Astrocyte of the spinal cord (primary cell): ENCODE measurements at regions not wholly inside any gene's neighbourhood (a gene's known extent, or its start where the extent isn't known, plus 50 kb on each side); places are given as distances from the start of the nearest gene placed in this dataset.
"Not testable (repeated sequence)": the region's sequence is repeated elsewhere in the genome, so short reads cannot be mapped to it uniquely, and the experiment has no call there.

Experiments used
- DNase-seq: peaks from one replicate; pipeline ENCODE4 v3.0.0; 2011; ENCODE audit warnings: low read depth, low spot score
- H3K4me3 ChIP-seq: 2 replicates; pipeline ENCODE4 v1.5.1; 2011; ENCODE audit warnings: low read depth, mild to moderate bottlenecking, low read length, moderate library complexity
- CTCF ChIP-seq: IDR thresholded peaks from 2 replicates; pipeline ENCODE4 v1.5.1; 2012; ENCODE audit warnings: low read depth, mild to moderate bottlenecking, low read length, inconsistent platforms
- in situ Hi-C: cut with HindIII; loops from 2 replicates; pipeline ENCODE4 v1.10.0; 2017; ENCODE audit warnings: low sequenced_read_pairs

- DNase-seq = peak; percentile 31
- no peak overlapping the region for H3K4me3 ChIP-seq
- in situ Hi-C loops = no loop called here
- no peak for TF ChIP-seq CTCF
Measured at GRCh38 chr4:66465111-66465510, 794.8 kb upstream of the EPHA5 start.

- DNase-seq, H3K4me3 ChIP-seq, in situ Hi-C loops: not testable (repeated sequence)
Measured at GRCh38 chr4:66462890-66463289, 792.6 kb upstream of the EPHA5 start.

- no peak for TF ChIP-seq CTCF
Measured at GRCh38 chr4:66451741-66452140, 781.5 kb upstream of the EPHA5 start.

GRCh38 chr4:66443008-66443407 is 772.7 kb upstream of the EPHA5 start:
- no peak for DNase-seq
- TF ChIP-seq CTCF = no peak
- in situ Hi-C loops = no loop called here
- H3K4me3 ChIP-seq = no peak overlapping the region

More at GRCh38 chr4:66451741-66452140, 781.5 kb upstream of the EPHA5 start:
- in situ Hi-C loops = no loop called here
- no peak overlapping the region for H3K4me3 ChIP-seq
- DNase-seq = no peak

GRCh38 chr4:66439508-66439907 is 769.2 kb upstream of the EPHA5 start:
- no peak for TF ChIP-seq CTCF
- no peak for DNase-seq
- H3K4me3 ChIP-seq = no peak overlapping the region
- in situ Hi-C loops = no loop called here

GRCh38 chr4:66433706-66434105 is 763.4 kb upstream of the EPHA5 start:
- in situ Hi-C loops = no loop called here
- no peak for DNase-seq
- TF ChIP-seq CTCF = no peak
- H3K4me3 ChIP-seq = no peak overlapping the region

GRCh38 chr4:66430856-66431255 is 760.6 kb upstream of the EPHA5 start:
- in situ Hi-C loops = no loop called here
- peak; percentile 9 for DNase-seq
- TF ChIP-seq CTCF = no peak
- H3K4me3 ChIP-seq = no peak overlapping the region
